Progenitor cell of endocrine pancreas (in vitro differentiated cells): ENCODE measurements at regions not wholly inside any gene's neighbourhood (a gene's known extent, or its start where the extent isn't known, plus 50 kb on each side); places are given as distances from the start of the nearest gene placed in this dataset.

ENCODE experiments used
- DNase-seq: peaks from one replicate; pipeline ENCODE4 v3.0.0; 2021; ENCODE audit warnings: low spot score; ENCODE audit not compliant: unreplicated experiment
- H3K27ac Mint-ChIP-seq: 2 replicates; pipeline ENCODE4 v1.8.0; 2021; ENCODE audit warnings: mild to moderate bottlenecking, moderate library complexity, mixed read lengths
- H3K27me3 Mint-ChIP-seq: 2 replicates; pipeline ENCODE4 v1.8.0; 2021; ENCODE audit warnings: mixed read lengths
- H3K36me3 Mint-ChIP-seq: 2 replicates; pipeline ENCODE4 v1.8.0; 2022; ENCODE audit warnings: mixed read lengths; ENCODE audit not compliant: insufficient read depth
- H3K4me1 Mint-ChIP-seq: 2 replicates; pipeline ENCODE4 v1.8.0; 2021; ENCODE audit warnings: low read depth, mixed read lengths
- H3K4me3 Mint-ChIP-seq: 2 replicates; pipeline ENCODE4 v1.8.0; 2021; ENCODE audit warnings: low read depth, mild to moderate bottlenecking, moderate library complexity, mixed read lengths
- H3K9me3 Mint-ChIP-seq: 2 replicates; pipeline ENCODE4 v1.8.0; 2021; ENCODE audit warnings: low read depth, mixed read lengths
- CTCF ChIP-seq: fragments of 200-600 bp; sonication (generic); IDR thresholded peaks from one replicate; pipeline ENCODE4 v1.5.0; 2021; ENCODE audit warnings: antibody characterized with exemption, mild to moderate bottlenecking; ENCODE audit not compliant: unreplicated experiment

- H3K4me3 Mint-ChIP-seq, result no peak overlapping the region
- H3K4me1 Mint-ChIP-seq, result no peaks in the 10 kb centered on the region
- H3K36me3 Mint-ChIP-seq, result no peaks in the 10 kb centered on the region
- no peaks in the 10 kb centered on the region for H3K27me3 Mint-ChIP-seq
- DNase-seq, result no peak
- H3K27ac Mint-ChIP-seq, result no peak overlapping the region
- no peaks in the 10 kb centered on the region for H3K9me3 Mint-ChIP-seq
- no peak for TF ChIP-seq CTCF
Measured at GRCh38 chr3:81923038-81923437, 161.6 kb upstream of the GBE1 start.

GRCh38 chr3:81922404-81922803 is 161.0 kb upstream of the GBE1 start:
- H3K4me1 Mint-ChIP-seq, result no peaks in the 10 kb centered on the region
- H3K9me3 Mint-ChIP-seq, result no peaks in the 10 kb centered on the region
- DNase-seq, result no peak
- H3K4me3 Mint-ChIP-seq, result no peak overlapping the region
- H3K36me3 Mint-ChIP-seq, result no peaks in the 10 kb centered on the region
- H3K27me3 Mint-ChIP-seq, result no peaks in the 10 kb centered on the region
- H3K27ac Mint-ChIP-seq, result no peak overlapping the region
- no peak for TF ChIP-seq CTCF

GRCh38 chr3:81920816-81921215 is 159.4 kb upstream of the GBE1 start:
- Mint-ChIP-seq H3K27me3 (no peaks in the 10 kb centered on the region), H3K9me3 (no peaks in the 10 kb centered on the region), H3K27ac (no peak overlapping the region), H3K4me1 (peaks cover 3% of the 10 kb centered on the region), H3K36me3 (no peaks in the 10 kb centered on the region), H3K4me3 (no peak overlapping the region)
- no peak for TF ChIP-seq CTCF
- no peak for DNase-seq

- Mint-ChIP-seq H3K4me3 (no peak overlapping the region), H3K27me3 (no peaks in the 10 kb centered on the region), H3K9me3 (no peaks in the 10 kb centered on the region), H3K36me3 (no peaks in the 10 kb centered on the region), H3K4me1 (peaks cover 3% of the 10 kb centered on the region), H3K27ac (no peak overlapping the region)
- TF ChIP-seq CTCF, result no peak
- DNase-seq, result no peak
Measured at GRCh38 chr3:81916890-81917289, 155.4 kb upstream of the GBE1 start.

- H3K27me3 Mint-ChIP-seq, result no peaks in the 10 kb centered on the region
- peaks cover 3% of the 10 kb centered on the region for H3K4me1 Mint-ChIP-seq
- no peak overlapping the region for H3K4me3 Mint-ChIP-seq
- no peaks in the 10 kb centered on the region for H3K9me3 Mint-ChIP-seq
- TF ChIP-seq CTCF, result no peak
- H3K27ac Mint-ChIP-seq, result no peak overlapping the region
- no peaks in the 10 kb centered on the region for H3K36me3 Mint-ChIP-seq
- no peak for DNase-seq
Measured at GRCh38 chr3:81913886-81914663, 152.6 kb upstream of the GBE1 start.
